Transverse colon (tissue), 4 donors: ENCODE measurements at regions not wholly inside any gene's neighbourhood (a gene's known extent, or its start where the extent isn't known, plus 50 kb on each side); places are given as distances from the start of the nearest gene placed in this dataset.

Experiments
- DNase-seq: peaks from one replicate; pipeline ENCODE4 v3.0.0-alpha.2; 2019
- H3K27ac ChIP-seq, 4 donors: fragments of 200-600 bp; sonication (generic); 2 replicates each; pipeline ENCODE4 v1.5.1; 2016 to 2018; ENCODE audit warnings: inconsistent platforms in 4 of 4
- H3K27me3 ChIP-seq: fragments of 200-600 bp; sonication (generic); 2 replicates; pipeline ENCODE4 v1.5.1; 2017; ENCODE audit warnings: inconsistent platforms
- H3K36me3 ChIP-seq, 4 donors: fragments of 200-600 bp; sonication (generic); 2 replicates each; pipeline ENCODE4 v1.5.1; 2017 to 2019; ENCODE audit warnings: inconsistent platforms in 4 of 4
- H3K4me1 ChIP-seq, 4 donors: fragments of 200-600 bp; sonication (generic); 2 replicates each; pipeline ENCODE4 v1.5.1; 2017 to 2020; ENCODE audit warnings: inconsistent platforms in 4 of 4
- H3K4me3 ChIP-seq, 4 donors: fragments of 200-600 bp; sonication (generic); 1 replicate in 1 of 4; 2 replicates in 3 of 4; pipeline versions ENCODE4 v1.5.1 to v1.6.1; 2017 to 2019; ENCODE audit warnings: inconsistent platforms in 4 of 4
- H3K9me3 ChIP-seq, 2 donors: fragments of 200-600 bp; sonication (generic); 2 replicates each; pipeline ENCODE4 v1.5.1; 2017 to 2019; ENCODE audit warnings: inconsistent platforms in 2 of 2
- CTCF ChIP-seq, 5 experiments: fragments of 200-600 bp in 3 of 5; fragments of 450-650 bp in 2 of 5; sonication (generic) in 3 of 5; IDR thresholded peaks; 1 replicate in 2 of 5; 2 replicates in 3 of 5; pipeline ENCODE4 v1.5.1; 2016 to 2017; ENCODE audit warnings: antibody characterized with exemption in 5 of 5, inconsistent platforms in 3 of 5, mild to moderate bottlenecking in 2 of 5, moderate library complexity in 1 of 5
- EP300 ChIP-seq: sonication (generic); formaldehyde crosslinking; IDR thresholded peaks from one replicate; pipeline ENCODE4 v1.6.1; 2017; ENCODE audit warnings: antibody characterized with exemption, low read depth
- POLR2A ChIP-seq: fragments of 450-650 bp; IDR thresholded peaks from one replicate; pipeline ENCODE4 v1.6.1; 2016; ENCODE audit warnings: antibody characterized with exemption, mild to moderate bottlenecking, moderate library complexity
- POLR2AphosphoS5 ChIP-seq, 3 donors: sonication (generic); formaldehyde crosslinking; IDR thresholded peaks; one replicate each; pipeline ENCODE4 v1.6.1; 2016; ENCODE audit warnings: antibody characterized with exemption in 3 of 3
- WGBS, 2 donors: methylation state at CpG; one replicate each; pipeline ENCODE4 v1.1.5; 2018; ENCODE audit warnings: low coverage in 1 of 2; 5-methylcytosine and 5-hydroxymethylcytosine counted together
- in situ Hi-C, 4 donors: fragments of 200-750 bp; cut with MboI; loops; one replicate each; pipeline versions ENCODE4 v1.15.0 to v1.15.1; 2017; ENCODE audit warnings: low sequenced_read_pairs in 3 of 4, low pct_ligation_motif_present in 1 of 4, low pct_unique_long_range_greater_than_20kb in 1 of 4
- intact Hi-C: fragments of 100-400 bp; cut with DNase I; formaldehyde crosslinking; loops from one replicate; pipeline ENCODE4 v1.15.1; 2023; ENCODE audit warnings: low total_unique reads

GRCh38 chr7:54968018-54968417, 50.8 kb upstream of the EGFR start:
- H3K4me1 ChIP-seq: no peaks in the 10 kb centered on the region
- no peak for DNase-seq
- H3K4me3 ChIP-seq: no peak overlapping the region
- peaks cover 2 to 5% of the 10 kb centered on the region in 2 donors for H3K9me3 ChIP-seq
- no peaks in the 10 kb centered on the region for H3K36me3 ChIP-seq
- WGBS, 2 donors: 82 to 94% methylated on average over 3 to 6 of the region's 6 CpGs
- no peaks in the 10 kb centered on the region for H3K27me3 ChIP-seq
- intact Hi-C loops (no loop called here), in situ Hi-C loops (loop anchor here in 1 of 4 donors (25.0 kb wide), 1 partner anchor 94 kb away; no protein-coding TSS in a partner anchor)
- TF ChIP-seq POLR2A: no peak
- TF ChIP-seq POLR2AphosphoS5 (IDR thresholded peaks at IDR 0.05): no peak
- no peak for TF ChIP-seq EP300
- no peak for TF ChIP-seq CTCF (IDR thresholded peaks at IDR 0.05)
- H3K27ac ChIP-seq: no peak overlapping the region
